Testis (tissue), 2 donors: ENCODE measurements at regions not wholly inside any gene's neighbourhood (a gene's known extent, or its start where the extent isn't known, plus 50 kb on each side); places are given as distances from the start of the nearest gene placed in this dataset.

ENCODE experiments used
- DNase-seq: peaks from one replicate; pipeline ENCODE4 v3.0.0-alpha.2; 2019
- H3K27ac ChIP-seq, 2 donors: fragments of 200-600 bp; sonication (generic); one replicate each; pipeline ENCODE4 v1.5.1; 2019
- H3K27me3 ChIP-seq: fragments of 200-600 bp; sonication (generic); one replicate; pipeline ENCODE4 v1.5.1; 2019
- H3K36me3 ChIP-seq: fragments of 200-600 bp; sonication (generic); one replicate; pipeline ENCODE4 v1.5.1; 2017; ENCODE audit warnings: low read depth; ENCODE audit errors: missing control alignments
- H3K4me1 ChIP-seq: fragments of 200-600 bp; sonication (generic); one replicate; pipeline ENCODE4 v1.5.1; 2019
- H3K4me3 ChIP-seq, 2 donors: fragments of 200-600 bp; sonication (generic); one replicate each; pipeline ENCODE4 v1.5.1; 2017 to 2019
- H3K9me3 ChIP-seq: fragments of 200-600 bp; sonication (generic); one replicate; pipeline ENCODE4 v1.5.1; 2017
- CTCF ChIP-seq, 3 experiments: fragments of 450-650 bp in 2 of 3; fragments of 200-600 bp in 1 of 3; sonication (generic) in 1 of 3; IDR thresholded peaks; one replicate each; pipeline ENCODE4 v1.5.1; 2016 to 2019; ENCODE audit warnings: antibody characterized with exemption in 3 of 3, mild to moderate bottlenecking in 2 of 3, moderate library complexity in 1 of 3
- POLR2A ChIP-seq: fragments of 450-650 bp; IDR thresholded peaks from one replicate; pipeline ENCODE4 v1.6.1; 2017; ENCODE audit warnings: antibody characterized with exemption, mild to moderate bottlenecking, moderate library complexity
- WGBS, 2 donors: methylation state at CpG; one replicate each; pipeline ENCODE4 v1.1.5; 2018; 5-methylcytosine and 5-hydroxymethylcytosine counted together
- intact Hi-C: fragments of 100-400 bp; cut with DNase I; formaldehyde crosslinking; loops from one replicate; pipeline ENCODE4 v1.15.1; 2023; ENCODE audit warnings: low total_unique reads

- no peak overlapping the region for H3K4me3 ChIP-seq
- no peak for DNase-seq
- no peak overlapping the region for H3K27ac ChIP-seq
- 84 to 87% methylated on average over 19 of the region's 19 CpGs for WGBS, 2 donors
- no peaks in the 10 kb centered on the region for H3K36me3 ChIP-seq
- no peaks in the 10 kb centered on the region for H3K27me3 ChIP-seq
- peaks cover 10% of the 10 kb centered on the region for H3K4me1 ChIP-seq
- intact Hi-C loops: no loop called here
- TF ChIP-seq CTCF (IDR thresholded peaks at IDR 0.05) (no peak), POLR2A (no peak)
- H3K9me3 ChIP-seq: no peaks in the 10 kb centered on the region
These were observed 96.2 kb upstream of the BTN3A2 start for GRCh38 chr6:26268659-26269402.

- Histone ChIP-seq H3K4me1 (peaks cover 10% of the 10 kb centered on the region), H3K36me3 (no peaks in the 10 kb centered on the region), H3K9me3 (no peaks in the 10 kb centered on the region), H3K27me3 (no peaks in the 10 kb centered on the region), H3K4me3 (no peak overlapping the region), H3K27ac (no peak overlapping the region)
- WGBS, 2 donors: 35 to 56% methylated on average over 4 of the region's 4 CpGs
- no peak for DNase-seq
- TF ChIP-seq POLR2A (no peak), CTCF (IDR thresholded peaks at IDR 0.05) (no peak)
- intact Hi-C loops: no loop called here
These were observed 95.2 kb upstream of the BTN3A2 start for GRCh38 chr6:26269531-26270485.

GRCh38 chr6:26270486-26270861 is 94.5 kb upstream of the BTN3A2 start:
- intact Hi-C loops: no loop called here
- Histone ChIP-seq H3K27me3 (no peaks in the 10 kb centered on the region), H3K27ac (no peak overlapping the region), H3K4me3 (peak overlapping the region in 1 of 2 donors; percentile 61), H3K36me3 (no peaks in the 10 kb centered on the region), H3K9me3 (no peaks in the 10 kb centered on the region), H3K4me1 (peaks cover 10% of the 10 kb centered on the region)
- 18 to 21% methylated on average over 10 of the region's 10 CpGs for WGBS, 2 donors
- TF ChIP-seq POLR2A: no peak
- no peak for TF ChIP-seq CTCF (IDR thresholded peaks at IDR 0.05)
- DNase-seq: no peak

GRCh38 chr6:26270903-26271667 is 93.9 kb upstream of the BTN3A2 start:
- Histone ChIP-seq H3K4me1 (peaks cover 10% of the 10 kb centered on the region), H3K4me3 (peak overlapping the region; percentile 48 to 61), H3K27ac (peak overlapping the region; percentile 82 to 89), H3K27me3 (no peaks in the 10 kb centered on the region), H3K9me3 (no peaks in the 10 kb centered on the region), H3K36me3 (no peaks in the 10 kb centered on the region)
- DNase-seq: peak; percentile 82
- intact Hi-C loops: no loop called here
- WGBS, 2 donors: 6 to 7% methylated on average over 32 to 49 of the region's 49 CpGs
- TF ChIP-seq POLR2A (no peak), CTCF (IDR thresholded peaks at IDR 0.05) (no peak)
